Spleen (tissue), 7 donors: ENCODE measurements at regions not wholly inside any gene's neighbourhood (a gene's known extent, or its start where the extent isn't known, plus 50 kb on each side); places are given as distances from the start of the nearest gene placed in this dataset.

Experiments
- CTCF ChIP-seq, 11 experiments: fragments of 200-600 bp in 7 of 11; fragments of 450-650 bp in 4 of 11; sonication (generic) in 4 of 11; IDR thresholded peaks in 8 of 11; conservative IDR thresholded peaks in 3 of 11; 1 replicate in 7 of 11; 2 replicates in 4 of 11; pipeline versions ENCODE4 v1.4.0 to v1.8.0; 2016 to 2021; ENCODE audit warnings: antibody characterized with exemption in 11 of 11, inconsistent platforms in 4 of 11, mild to moderate bottlenecking in 1 of 11
- POLR2AphosphoS5 ChIP-seq, 3 donors: sonication (generic); formaldehyde crosslinking; IDR thresholded peaks; one replicate each; pipeline ENCODE4 v1.5.1; 2017; ENCODE audit warnings: antibody characterized with exemption in 3 of 3
- donor health status: DM: no; HTN: no; CAD: no; lungs with moderate emphysema.
- donor health status: DM: no; HTN: no; CAD: no.
- donor health status: DM: no; HTN: no; CAD: no.

- TF ChIP-seq POLR2AphosphoS5 (IDR thresholded peaks at IDR 0.05): peak in 2 of 3 donors; percentile 10 to 60
- no peak for TF ChIP-seq CTCF (IDR thresholded peaks at IDR 0.05 in 8 of 11, conservative IDR thresholded peaks at IDR 0.05 in 3 of 11)
Measured at GRCh38 chr12:27861428-27862167, 81.6 kb upstream of the MANSC4 start.
